Cardiac fibroblast (primary cell): ENCODE measurements at regions not wholly inside any gene's neighbourhood (a gene's known extent, or its start where the extent isn't known, plus 50 kb on each side); places are given as distances from the start of the nearest gene placed in this dataset.

Source experiments
- DNase-seq, 2 donors: peaks; one replicate each; pipeline versions ENCODE4 v3.0.0 to v3.0.0-alpha.2; 2010; ENCODE audit warnings: low read depth in 2 of 2
- H3K4me3 ChIP-seq, 2 donors: replicated peaks in 1 of 2; 1 replicate in 1 of 2; 2 replicates in 1 of 2; pipeline ENCODE4 v1.5.1; 2011; ENCODE audit warnings: low read depth in 2 of 2, low read length in 2 of 2, mild to moderate bottlenecking in 2 of 2, moderate library complexity in 1 of 2
- CTCF ChIP-seq: IDR thresholded peaks from one replicate; pipeline ENCODE4 v1.5.1; 2011; ENCODE audit warnings: low read depth, mild to moderate bottlenecking, low read length, inconsistent platforms

- no peak for DNase-seq
- H3K4me3 ChIP-seq, result no peak overlapping the region
- TF ChIP-seq CTCF, result no peak
Measured at GRCh38 chr6:23678626-23679025, 447.4 kb upstream of the NRSN1 start.

- TF ChIP-seq CTCF, result no peak
- DNase-seq, result no peak
- H3K4me3 ChIP-seq, result no peak overlapping the region
Measured at GRCh38 chr6:23681743-23682142, 444.3 kb upstream of the NRSN1 start.

- TF ChIP-seq CTCF, result no peak
- H3K4me3 ChIP-seq, result no peak overlapping the region
- no peak for DNase-seq
Measured at GRCh38 chr6:23688650-23689049, 437.4 kb upstream of the NRSN1 start.

- TF ChIP-seq CTCF, result no peak
- no peak overlapping the region for H3K4me3 ChIP-seq
- DNase-seq, result no peak
Measured at GRCh38 chr6:23690453-23691049, 435.5 kb upstream of the NRSN1 start.

- no peak for DNase-seq
- no peak for TF ChIP-seq CTCF
- no peak overlapping the region for H3K4me3 ChIP-seq
Measured at GRCh38 chr6:23692184-23692583, 433.8 kb upstream of the NRSN1 start.

- TF ChIP-seq CTCF, result no peak
- no peak for DNase-seq
- no peak overlapping the region for H3K4me3 ChIP-seq
Measured at GRCh38 chr6:23696992-23697391, 429.0 kb upstream of the NRSN1 start.

- TF ChIP-seq CTCF, result no peak
- DNase-seq, result no peak
- no peak overlapping the region for H3K4me3 ChIP-seq
Measured at GRCh38 chr6:23704479-23705052, 421.4 kb upstream of the NRSN1 start.
